ENCODE measurements at regions not wholly inside any gene's neighbourhood (a gene's known extent, or its start where the extent isn't known, plus 50 kb on each side); places are given as distances from the start of the nearest gene placed in this dataset.

DNA sequence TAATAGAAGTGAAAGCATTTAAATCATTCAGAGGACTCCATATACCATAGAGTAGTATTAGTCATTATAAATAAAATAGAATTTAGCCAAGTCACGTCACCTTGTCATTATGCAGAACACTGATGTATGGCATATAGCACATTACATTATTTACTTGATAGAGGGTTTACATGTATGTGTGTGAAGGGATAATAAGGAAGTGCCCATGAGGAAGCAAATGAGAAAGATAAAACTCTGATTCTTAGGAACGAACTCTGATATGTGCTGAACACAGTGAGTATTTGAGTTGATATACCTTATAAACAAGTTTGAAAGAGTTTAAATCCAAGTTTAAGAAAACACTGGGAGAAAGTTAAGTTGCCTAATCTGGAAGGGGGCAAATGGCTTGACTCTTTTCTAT, 160.5 kb upstream of the NDST3 start:
- H3K79me2 ChIP-seq (ENCODE audit: low read depth), result no peaks in the 10 kb centered on the region
- POLR2A ChIA-PET (ENCODE audit: unreplicated experiment), result no interaction called here
- no peak overlapping the region for H3K4me2 ChIP-seq
- no peak for TF ChIP-seq CTCF (conservative IDR thresholded peaks at IDR 0.05)
- TF ChIP-seq EZH2 (IDR thresholded peaks at IDR 0.05; ENCODE audit: low read depth), result no peak
- H3K36me3 ChIP-seq (ENCODE audit: low read depth), result no peaks in the 10 kb centered on the region
- no peaks in the 10 kb centered on the region for H3K27me3 ChIP-seq (ENCODE audit: insufficient read depth, low read depth)
- no peaks in the 10 kb centered on the region for H3K9me3 ChIP-seq (ENCODE audit: insufficient read depth, low read depth)
- no peaks in the 10 kb centered on the region for H3K4me1 ChIP-seq (replicated peaks; ENCODE audit: insufficient read depth)
- no peak for DNase-seq
- no peak overlapping the region for H2AFZ ChIP-seq
- no peaks in the 10 kb centered on the region for H3F3A ChIP-seq (ENCODE audit: insufficient read depth, low read depth)
- no TSS peak for BruUV-seq (replicated peaks)
- no peaks in the 10 kb centered on the region for H3K9me2 ChIP-seq (ENCODE audit: insufficient read depth)
- intact Hi-C loops (cut with micrococcal nuclease; ENCODE audit: unreplicated experiment), result no loop called here
- no peak overlapping the region for H3K27ac ChIP-seq
- no peaks in the 10 kb centered on the region for H4K20me1 ChIP-seq (ENCODE audit: insufficient read depth)
- no peak overlapping the region for H3K4me3 ChIP-seq
- CTCF ChIA-PET, result no interaction called here

DNA sequence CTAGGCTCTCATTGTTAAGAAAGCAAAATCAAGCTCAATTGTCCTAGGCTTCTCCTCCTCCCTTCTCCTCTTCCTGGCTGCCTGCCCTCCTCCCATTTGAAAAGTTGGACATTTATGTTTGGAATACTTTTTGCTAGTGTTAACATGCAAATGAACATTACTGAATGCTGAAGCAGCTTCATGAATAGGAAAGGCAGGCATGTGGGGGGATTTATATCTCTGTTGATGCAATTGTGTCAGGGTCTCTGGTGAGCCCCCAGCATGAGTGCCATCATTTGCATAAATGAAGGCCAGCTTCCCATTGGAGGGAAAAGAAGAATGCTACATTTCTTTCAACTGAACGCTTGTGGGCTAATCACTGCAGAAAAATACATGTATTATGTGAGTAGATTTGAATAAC, 160.1 kb upstream of the NDST3 start:
- Histone ChIP-seq H3K27me3 (ENCODE audit: insufficient read depth, low read depth) (no peaks in the 10 kb centered on the region), H3F3A (ENCODE audit: insufficient read depth, low read depth) (no peaks in the 10 kb centered on the region), H3K9me3 (ENCODE audit: insufficient read depth, low read depth) (no peaks in the 10 kb centered on the region), H3K4me2 (no peak overlapping the region), H3K79me2 (ENCODE audit: low read depth) (no peaks in the 10 kb centered on the region), H3K27ac (no peak overlapping the region), H3K4me3 (no peak overlapping the region), H3K36me3 (ENCODE audit: low read depth) (no peaks in the 10 kb centered on the region), H2AFZ (no peak overlapping the region), H3K9me2 (ENCODE audit: insufficient read depth) (no peaks in the 10 kb centered on the region), H4K20me1 (ENCODE audit: insufficient read depth) (no peaks in the 10 kb centered on the region), H3K4me1 (replicated peaks; ENCODE audit: insufficient read depth) (no peaks in the 10 kb centered on the region)
- no TSS peak for BruUV-seq (replicated peaks)
- intact Hi-C loops (cut with micrococcal nuclease; ENCODE audit: unreplicated experiment), result no loop called here
- ChIA-PET CTCF (no interaction called here), POLR2A (ENCODE audit: unreplicated experiment) (no interaction called here)
- DNase-seq, result no peak
- TF ChIP-seq CTCF (conservative IDR thresholded peaks at IDR 0.05) (no peak), EZH2 (IDR thresholded peaks at IDR 0.05; ENCODE audit: low read depth) (no peak)

DNA sequence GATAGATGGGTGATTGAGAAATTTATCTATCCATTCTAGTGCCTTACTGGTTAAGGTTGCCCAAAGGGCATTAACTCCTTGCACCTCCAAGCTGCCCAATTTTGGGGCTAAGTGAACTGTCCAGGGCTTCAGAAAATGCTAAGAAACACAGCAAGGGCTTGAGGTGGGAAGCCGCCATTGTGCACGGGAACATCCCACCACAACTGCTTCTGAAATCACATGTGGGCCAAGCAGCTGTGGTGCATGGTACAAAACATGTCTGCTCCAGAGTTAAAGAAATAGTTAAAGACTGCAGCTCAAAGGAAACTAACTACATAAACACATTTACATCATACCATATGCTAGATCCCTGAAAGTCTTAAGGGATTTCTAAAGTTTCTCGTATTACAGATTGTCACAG, 144.3 kb upstream of the NDST3 start:
- Histone ChIP-seq H3K9me3 (ENCODE audit: insufficient read depth, low read depth) (no peaks in the 10 kb centered on the region), H2AFZ (no peak overlapping the region), H3K36me3 (ENCODE audit: low read depth) (no peaks in the 10 kb centered on the region), H4K20me1 (ENCODE audit: insufficient read depth) (no peaks in the 10 kb centered on the region), H3K4me2 (no peak overlapping the region), H3K4me1 (replicated peaks; ENCODE audit: insufficient read depth) (no peaks in the 10 kb centered on the region), H3F3A (ENCODE audit: insufficient read depth, low read depth) (no peaks in the 10 kb centered on the region), H3K27ac (no peak overlapping the region), H3K4me3 (no peak overlapping the region), H3K79me2 (ENCODE audit: low read depth) (no peaks in the 10 kb centered on the region), H3K27me3 (ENCODE audit: insufficient read depth, low read depth) (no peaks in the 10 kb centered on the region), H3K9me2 (ENCODE audit: insufficient read depth) (no peaks in the 10 kb centered on the region)
- POLR2A ChIA-PET (ENCODE audit: unreplicated experiment), result no interaction called here
- CTCF ChIA-PET, result no interaction called here
- no TSS peak for BruUV-seq (replicated peaks)
- intact Hi-C loops (cut with micrococcal nuclease; ENCODE audit: unreplicated experiment), result no loop called here
- no peak for DNase-seq
- no peak for TF ChIP-seq EZH2 (IDR thresholded peaks at IDR 0.05; ENCODE audit: low read depth)
- TF ChIP-seq CTCF (conservative IDR thresholded peaks at IDR 0.05), result no peak

Measured in PC-9 (cell line).